ENCODE measurements at regions not wholly inside any gene's neighbourhood (a gene's known extent, or its start where the extent isn't known, plus 50 kb on each side); places are given as distances from the start of the nearest gene placed in this dataset.

GRCh38 chr9:82275258-82275927 is 286.8 kb downstream of the SPATA31D1 start:
- TF ChIP-seq ZNF221 (tag by site-specific recombination; IDR thresholded peaks at IDR 0.05; ENCODE audit: borderline replicate concordance) (no peak), KLF10 (tag by site-specific recombination; IDR thresholded peaks at IDR 0.05) (no peak), CTCF (tag by site-specific recombination; IDR thresholded peaks at IDR 0.05) (no peak), ZNF350 (tag by site-specific recombination; IDR thresholded peaks at IDR 0.05) (no peak), ZNF701 (tag by site-specific recombination; IDR thresholded peaks at IDR 0.05) (no peak), ZNF10 (tag by site-specific recombination; IDR thresholded peaks at IDR 0.05) (no peak), ZNF830 (tag by site-specific recombination; IDR thresholded peaks at IDR 0.05; ENCODE audit: low read depth) (no peak), YY1 (tag by site-specific recombination; IDR thresholded peaks at IDR 0.05) (no peak), TCF7L2 (IDR thresholded peaks at IDR 0.05; ENCODE audit: borderline replicate concordance, low read depth, low read length) (no peak), ZNF600 (tag by site-specific recombination; IDR thresholded peaks at IDR 0.05) (no peak)
